GM18517 (cell line): ENCODE measurements at regions not wholly inside any gene's neighbourhood (a gene's known extent, or its start where the extent isn't known, plus 50 kb on each side); places are given as distances from the start of the nearest gene placed in this dataset.
"Not testable (repeated sequence)": the region's sequence is repeated elsewhere in the genome, so short reads cannot be mapped to it uniquely, and the experiment has no call there.

ENCODE experiments used
- ATAC-seq: cut with Tn5 transposase; IDR thresholded peaks from one replicate; pipeline ENCODE4 v1.9.1; 2021; ENCODE audit warnings: mild to moderate bottlenecking, moderate library complexity; ENCODE audit not compliant: unreplicated experiment

DNA sequence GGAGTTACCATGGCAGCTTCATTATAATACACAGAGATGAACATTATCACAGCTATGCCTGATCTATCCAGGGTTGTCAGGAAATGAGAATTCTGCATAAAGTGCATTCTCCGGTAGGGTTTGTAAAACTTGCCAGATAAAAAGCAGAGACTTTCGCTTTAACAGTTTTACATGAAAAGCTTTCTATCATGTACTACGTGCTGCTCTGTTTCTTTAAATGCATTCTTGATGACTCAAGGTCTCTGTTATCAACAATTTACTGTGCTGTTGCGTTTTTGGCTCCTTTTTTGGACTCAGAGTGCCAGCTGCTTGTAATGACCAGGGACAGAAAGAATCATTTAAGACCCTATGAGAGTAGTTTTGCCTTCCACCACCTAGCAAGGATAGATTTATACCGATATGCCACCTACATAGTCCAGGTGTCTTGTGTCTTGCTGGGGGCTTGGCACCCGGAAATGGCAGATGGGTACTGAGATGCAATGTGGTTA, 371.2 kb downstream of the BTG1 start:
- no peak for ATAC-seq

DNA sequence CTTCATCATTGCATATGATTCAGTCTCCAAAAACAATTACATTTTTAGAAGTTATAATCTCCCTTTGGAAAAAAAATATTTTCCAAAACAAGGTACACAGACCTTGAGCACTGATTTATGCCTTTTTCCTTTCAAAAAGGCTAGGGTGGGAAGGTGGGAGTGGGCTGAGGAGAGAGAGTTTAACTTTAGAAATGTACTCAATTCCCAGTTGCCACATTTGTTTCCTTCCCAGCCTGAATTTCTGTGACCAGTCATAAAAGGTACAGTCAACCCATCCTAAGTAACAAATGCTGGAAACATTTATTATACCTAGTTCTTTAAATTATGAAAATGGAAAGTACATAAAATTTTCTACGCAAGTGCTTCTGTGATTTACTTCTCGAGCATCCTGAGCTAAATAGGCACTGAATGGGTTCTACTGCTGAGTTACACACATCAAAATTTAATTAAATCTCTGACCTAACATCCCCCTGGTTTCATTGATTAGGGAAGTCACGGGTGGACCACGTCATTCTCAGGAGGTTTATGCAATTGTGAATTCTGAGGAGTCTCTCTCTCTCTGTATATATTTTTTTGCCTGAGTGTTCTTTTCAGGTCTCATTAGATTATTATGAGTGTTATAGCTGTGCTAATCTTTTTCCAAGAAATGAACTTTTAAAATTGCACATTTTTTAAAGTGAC, 371.8 kb downstream of the BTG1 start:
- no peak for ATAC-seq

DNA sequence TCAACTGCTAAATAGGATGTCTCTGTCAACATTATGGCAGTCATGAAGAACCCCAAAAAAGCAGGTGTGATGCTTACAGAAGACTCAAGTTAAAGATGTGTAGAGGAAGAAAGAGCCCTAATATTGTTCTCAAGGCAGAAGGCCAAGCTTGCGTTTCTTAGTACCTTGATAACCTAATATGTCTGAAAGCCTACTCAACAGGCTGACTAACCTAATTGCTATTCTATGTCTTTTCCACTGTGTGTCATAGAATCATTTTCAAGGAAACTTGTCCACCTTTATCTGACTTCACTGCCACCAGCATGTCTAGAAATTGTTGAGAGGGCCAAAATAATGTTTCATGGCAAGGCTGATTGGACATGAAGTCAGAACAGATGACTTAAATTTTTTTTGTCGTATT, 373.2 kb downstream of the BTG1 start:
- ATAC-seq: no peak

DNA sequence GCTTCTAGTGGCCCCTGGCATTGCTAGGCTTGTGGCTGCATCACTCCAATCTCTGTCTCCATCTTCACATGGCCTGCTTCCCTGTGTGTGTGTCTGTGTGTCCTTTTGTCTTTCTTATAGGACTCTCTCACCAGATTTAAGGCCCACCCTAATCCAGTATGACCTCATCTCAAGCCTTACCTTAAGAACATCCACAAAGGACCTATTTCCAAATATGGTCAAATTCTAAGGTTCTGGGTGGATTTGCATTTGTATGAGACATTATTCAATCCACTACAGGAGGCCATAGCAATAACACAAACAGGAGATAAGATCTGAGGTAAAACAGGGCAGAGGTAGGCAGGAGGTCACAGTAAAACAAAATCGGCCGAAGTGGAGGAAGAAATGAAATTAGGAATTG, 375.9 kb downstream of the BTG1 start:
- ATAC-seq: no peak

DNA sequence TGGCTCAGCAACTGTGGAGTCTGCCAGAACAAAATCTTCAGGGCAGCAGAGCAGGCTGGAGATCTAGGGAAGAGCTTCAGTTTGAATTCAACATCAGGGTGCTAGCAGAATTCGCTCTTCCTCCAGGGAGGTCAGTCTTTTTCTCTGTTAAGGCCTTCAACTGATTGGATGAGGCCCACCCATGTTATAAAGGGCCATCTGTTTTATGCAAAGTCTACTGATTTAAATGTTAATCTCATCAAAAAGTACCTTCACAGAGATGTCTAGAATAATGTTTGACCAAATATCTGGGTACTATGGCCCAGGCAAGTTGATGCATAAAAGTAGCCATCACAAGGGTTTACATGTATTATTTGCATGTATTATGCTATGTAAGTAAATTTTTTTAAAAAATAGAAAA, 378.4 kb downstream of the BTG1 start:
- no peak for ATAC-seq

DNA sequence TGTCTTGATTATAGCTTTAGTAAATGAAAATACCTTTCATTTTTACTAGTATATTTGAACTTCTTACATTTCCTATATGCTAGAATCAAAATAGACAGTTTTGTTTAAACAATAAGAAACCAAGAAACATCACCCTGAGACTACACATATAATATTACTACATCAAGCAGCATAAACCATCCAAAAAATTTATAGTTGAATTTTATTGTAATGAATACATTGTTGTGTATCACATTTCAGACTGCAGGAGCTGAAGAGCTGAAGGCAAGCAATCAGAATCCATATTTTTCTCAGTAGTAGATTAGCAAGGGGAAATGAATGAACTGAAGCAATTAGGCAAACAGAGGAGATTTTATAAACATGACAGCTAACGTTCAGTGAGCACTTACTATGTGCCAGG, 379.2 kb downstream of the BTG1 start:
- no peak for ATAC-seq

DNA sequence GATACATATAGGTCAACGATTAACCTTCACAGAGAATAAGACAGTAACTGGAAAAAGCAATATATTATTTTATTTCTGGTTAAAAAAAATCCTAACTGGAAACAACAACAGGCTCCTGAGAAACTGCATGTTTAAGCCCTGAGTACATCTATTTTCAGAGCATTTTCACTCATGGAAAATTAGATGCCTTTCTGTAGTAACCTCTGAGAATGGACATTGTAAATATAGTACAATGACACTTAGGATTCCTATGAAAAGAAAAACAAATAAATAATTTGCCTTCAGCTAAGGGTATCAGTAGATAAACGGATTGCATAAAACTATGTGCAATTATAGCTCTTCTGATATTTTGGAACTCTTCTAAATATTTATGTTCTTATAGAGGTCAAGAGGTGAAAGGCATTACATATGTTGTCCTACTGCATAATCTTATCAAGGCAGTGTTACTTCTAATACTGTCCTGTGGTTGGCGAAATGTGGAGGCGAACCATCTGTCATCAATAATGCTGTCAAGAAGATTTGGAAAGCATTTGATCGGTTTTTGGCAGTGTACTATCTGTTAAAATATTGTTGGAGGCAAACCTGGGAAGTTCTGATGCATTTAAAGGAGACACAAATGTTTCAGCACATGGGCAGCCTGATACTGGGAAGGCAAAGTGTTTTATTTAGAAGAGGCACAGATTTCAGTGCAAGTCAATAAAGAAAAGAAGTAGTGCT, 381.8 kb downstream of the BTG1 start:
- ATAC-seq: no peak

DNA sequence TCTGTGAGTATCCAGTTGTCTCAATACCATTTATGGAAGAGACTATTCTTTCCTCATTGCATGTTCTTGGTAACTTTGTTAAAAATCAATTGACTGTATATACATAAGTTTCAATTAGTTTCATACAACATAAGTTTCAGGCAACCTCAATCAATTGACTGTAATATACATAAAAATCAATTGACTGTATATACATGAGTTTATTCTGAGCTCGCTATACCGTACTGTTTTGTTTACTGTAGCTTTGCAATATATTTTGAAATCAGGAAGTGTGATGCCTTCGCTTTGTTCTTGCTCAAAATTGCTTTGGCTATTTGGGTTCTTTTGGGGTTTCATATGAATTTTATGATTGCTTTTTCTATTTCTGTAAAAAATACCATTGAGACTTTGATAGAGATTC, 392.0 kb downstream of the BTG1 start:
- ATAC-seq: no peak

DNA sequence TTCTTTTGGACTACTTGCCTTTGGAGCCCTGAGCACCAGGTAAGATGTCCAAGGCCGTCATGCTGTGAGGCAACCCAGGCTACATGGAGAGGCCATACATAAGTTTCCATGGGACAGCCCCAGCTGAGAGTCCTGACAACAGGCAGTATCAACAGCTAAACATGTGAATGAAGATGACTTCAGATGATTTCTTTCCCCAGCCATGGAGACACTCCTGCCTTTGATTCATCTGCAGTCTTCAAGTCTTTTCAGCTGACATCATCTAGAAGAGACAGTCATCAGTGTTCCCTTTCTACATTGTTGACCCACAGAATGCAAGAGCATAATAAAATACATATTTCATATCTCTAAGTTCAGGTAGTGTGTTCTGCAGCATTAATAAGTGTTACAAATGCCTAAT, 398.7 kb downstream of the BTG1 start:
- no peak for ATAC-seq

DNA sequence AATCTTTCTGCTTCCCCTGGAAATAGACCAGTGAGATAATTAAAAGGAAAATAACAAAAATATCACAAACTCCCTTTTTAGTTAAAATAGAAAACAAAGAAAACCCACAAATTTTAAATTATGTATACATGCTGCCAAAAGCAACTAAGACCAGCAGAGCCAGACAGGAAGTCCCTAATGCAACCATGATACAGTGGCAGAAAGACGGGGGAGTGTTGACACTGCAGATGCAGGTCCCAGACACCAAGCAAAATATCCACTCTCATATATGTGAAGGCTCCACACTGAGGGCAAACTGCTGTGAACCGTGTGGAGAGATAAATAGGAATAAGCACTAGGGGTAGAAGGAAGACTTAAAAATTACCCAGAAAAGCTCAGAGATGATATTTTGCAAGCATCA, 401.0 kb downstream of the BTG1 start:
- ATAC-seq: no peak

DNA sequence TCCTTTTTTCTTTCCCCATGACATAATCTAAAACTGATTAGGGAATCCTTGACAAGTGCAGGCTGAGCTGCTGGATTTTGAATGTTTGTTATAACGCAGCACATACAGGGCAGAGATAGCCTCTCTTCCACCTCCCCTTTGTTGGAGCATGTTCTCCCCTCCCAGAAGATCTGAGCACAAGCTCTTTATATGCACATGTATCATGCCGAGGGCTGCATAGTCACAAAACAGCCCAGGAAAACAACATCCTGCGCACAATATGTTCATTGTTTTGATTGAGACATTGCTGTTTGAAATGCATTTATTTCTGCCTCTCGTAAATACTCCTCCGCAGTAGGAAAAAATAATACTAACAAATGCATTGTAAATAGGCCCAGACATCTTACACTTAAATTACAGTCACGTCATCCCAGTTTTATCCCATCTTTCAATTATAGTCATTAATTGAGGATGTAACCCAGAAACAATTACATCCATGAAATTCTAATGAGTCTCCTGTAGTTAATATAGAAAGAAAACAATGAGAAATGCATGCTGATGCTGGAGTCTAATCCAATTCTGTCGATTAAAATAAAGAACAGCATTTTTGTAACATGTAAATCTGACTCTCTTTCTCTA, 401.8 kb downstream of the BTG1 start:
- ATAC-seq: no peak

DNA sequence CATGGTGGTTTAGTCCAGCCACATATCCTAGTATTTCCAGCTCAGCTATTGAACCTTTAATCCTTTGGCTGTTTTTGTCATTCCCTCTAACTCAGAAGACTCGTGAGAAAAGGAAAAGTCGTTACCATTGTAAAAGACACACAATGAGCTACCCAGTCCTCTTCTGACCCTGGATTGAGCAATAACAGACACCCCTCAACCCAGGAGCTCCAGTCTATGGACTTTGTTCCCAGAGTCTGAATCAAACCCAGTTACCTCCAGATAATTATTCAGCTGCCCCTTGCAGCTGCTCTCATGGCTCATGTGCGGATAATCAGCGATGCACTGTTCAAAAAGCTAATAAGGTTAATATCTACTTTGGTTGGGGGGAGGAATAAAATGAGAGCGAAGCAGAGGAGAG, 402.4 kb downstream of the BTG1 start:
- ATAC-seq: no peak

DNA sequence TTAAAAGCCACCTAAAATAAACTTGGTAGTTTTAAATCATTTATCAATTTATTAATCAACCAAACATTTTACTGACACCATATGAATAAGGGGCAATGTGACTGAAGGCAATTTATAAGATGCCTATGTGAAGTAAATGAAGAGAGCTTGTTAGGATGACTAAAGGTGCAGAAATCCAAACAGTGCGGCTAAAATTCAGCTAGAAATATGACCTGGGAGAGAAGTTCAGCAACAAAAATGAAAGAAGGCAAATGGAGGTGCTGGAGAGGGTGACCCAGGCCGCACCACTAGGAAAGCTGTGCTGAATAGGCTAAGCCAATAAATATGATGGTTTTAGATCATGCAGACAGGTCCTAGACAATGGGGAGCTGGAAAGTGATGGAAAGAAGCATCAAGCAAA, 403.7 kb downstream of the BTG1 start:
- no peak for ATAC-seq

DNA sequence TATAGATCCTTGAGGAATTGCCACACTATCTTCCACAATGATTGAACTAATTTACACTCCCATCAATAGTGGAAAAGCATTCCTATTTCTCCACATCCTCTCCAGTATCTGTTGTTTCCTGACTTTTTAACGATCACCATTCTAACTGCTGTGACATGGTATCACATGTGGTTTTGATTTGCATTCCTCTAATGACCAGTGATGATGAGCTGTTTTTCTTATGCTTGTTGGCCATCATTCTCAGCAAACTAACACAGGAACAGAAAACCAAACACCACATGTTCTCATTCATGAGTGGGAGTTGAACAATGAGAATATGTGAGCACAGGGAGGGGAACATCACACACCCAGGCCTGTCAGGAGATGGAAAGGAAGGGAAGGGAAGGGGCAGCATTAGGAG, 411.8 kb downstream of the BTG1 start:
- ATAC-seq: not testable (repeated sequence)

DNA sequence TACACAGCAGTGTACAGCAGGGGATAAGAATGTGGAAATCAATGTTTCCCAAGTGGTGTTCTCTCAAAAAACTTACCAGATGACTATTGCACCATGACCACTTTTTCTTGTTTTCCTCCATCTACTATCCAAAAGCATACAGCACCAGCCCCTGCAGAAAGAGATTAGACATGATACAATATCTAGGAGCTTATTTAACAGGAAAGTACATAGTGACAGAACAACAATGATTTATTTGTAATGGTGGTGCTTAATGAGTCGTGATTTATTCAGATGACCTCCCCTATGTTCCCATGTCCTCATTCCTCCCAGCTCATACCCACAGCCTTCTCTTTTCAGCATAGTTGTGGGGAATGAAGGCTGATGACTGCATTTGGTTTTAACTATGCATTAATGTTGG, 413.6 kb downstream of the BTG1 start:
- no peak for ATAC-seq

DNA sequence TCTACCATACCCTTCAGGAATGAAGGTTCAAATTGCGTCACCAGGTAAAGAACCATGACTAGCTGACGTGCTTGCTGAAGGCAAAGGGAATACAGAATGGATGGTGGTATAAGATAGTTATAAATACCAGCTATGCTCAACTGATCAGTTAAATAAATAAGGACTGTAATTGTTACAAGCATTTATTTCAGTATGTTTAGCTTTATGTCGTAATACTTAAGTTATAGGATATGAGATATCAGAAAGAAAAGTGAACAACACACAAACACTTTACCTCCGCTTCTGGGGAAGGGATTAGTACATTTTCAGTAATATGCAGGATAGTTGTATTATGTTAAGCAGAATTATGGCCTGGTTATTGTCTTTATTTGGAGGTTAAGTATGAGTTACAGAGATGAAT, 416.1 kb downstream of the BTG1 start:
- ATAC-seq: no peak

DNA sequence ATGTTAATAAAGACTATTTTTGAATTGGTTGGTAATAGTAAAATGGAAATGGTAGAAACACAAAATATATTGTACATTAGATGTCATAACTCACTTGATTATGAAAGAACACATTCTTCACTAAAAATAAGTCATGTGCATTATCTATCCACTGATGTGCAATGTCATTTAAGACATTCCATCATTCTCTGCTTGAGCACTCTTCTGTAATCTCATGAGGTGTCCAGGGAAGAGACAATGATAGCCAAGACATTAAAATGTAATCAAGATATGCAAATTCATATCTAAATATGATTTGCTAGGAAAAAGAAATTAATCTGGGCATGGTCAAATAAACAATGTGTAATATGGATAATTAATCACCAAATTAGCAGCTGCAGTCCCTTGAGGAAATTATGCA, 422.5 kb downstream of the BTG1 start:
- no peak for ATAC-seq

DNA sequence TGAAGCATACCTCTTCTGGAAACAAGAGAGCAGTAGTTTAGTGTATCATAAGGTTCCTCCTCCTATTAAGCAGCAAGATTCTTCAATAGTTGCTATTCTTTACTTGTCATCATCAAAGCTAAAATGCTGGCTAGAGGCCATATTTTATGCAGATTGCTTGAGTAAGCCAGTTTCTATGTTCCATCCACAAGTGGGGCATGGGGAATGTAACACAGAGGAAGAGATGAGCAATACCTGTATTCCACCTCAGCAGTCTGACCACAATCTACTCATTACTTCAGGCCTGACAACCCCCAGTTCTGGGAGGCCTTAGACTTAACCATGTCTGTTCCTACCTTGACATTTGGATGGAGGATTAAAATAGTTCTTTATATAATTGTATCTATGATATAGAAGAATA, 423.6 kb downstream of the BTG1 start:
- no peak for ATAC-seq

DNA sequence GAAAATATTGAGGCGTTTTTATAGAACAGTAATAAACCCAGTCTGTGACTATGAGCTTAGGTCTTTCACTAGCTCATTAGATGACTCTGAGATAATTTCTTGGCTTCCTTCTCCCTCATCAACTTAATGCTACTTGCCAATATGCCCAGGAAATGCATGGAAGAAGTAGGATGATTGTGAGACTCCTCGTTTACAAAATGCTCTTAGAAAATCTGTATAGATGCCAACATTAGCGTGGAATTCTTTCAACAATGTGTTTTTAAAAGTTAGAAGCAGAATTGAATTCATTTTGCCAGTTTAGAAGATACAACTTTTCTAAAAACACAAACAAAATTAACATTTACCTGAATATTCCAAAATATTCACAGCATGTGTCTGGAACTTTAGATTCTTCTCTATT, 424.6 kb downstream of the BTG1 start:
- ATAC-seq: no peak

DNA sequence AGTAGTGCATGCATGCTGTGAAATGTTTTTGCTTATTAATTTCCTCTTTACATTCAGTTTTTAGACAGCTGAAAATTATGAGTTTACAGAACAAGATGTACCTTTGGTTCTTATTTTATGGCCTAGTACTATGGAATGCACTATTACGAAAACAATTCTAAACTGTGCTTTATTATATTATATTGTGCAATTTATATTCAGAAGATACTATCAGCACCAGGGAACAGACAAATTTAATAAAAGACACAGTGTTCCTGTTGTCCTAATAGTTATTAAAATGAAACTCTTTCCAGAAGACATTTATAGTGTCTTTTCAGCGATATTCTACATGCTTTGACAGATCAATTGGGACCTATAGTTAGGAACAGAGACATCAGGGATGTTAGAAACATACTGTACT, 427.3 kb downstream of the BTG1 start:
- no peak for ATAC-seq

DNA sequence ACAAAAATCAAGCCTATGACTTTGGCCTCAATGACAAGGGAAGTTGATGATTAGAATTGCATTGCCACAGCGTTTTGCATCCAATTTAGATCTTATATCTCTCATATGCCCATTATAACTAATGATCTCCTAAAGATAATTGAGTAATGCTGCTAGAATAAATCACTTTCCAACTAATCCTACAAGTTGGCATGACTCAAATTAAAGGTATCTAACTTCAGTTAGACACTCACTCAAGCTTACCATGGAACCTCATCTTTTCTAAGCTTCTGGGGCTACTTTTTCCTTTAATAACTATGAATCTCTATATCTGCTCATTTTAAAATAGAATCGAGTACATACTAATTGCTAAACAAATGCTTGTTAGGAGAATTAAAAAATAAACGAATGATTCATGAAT, 427.8 kb downstream of the BTG1 start:
- no peak for ATAC-seq

DNA sequence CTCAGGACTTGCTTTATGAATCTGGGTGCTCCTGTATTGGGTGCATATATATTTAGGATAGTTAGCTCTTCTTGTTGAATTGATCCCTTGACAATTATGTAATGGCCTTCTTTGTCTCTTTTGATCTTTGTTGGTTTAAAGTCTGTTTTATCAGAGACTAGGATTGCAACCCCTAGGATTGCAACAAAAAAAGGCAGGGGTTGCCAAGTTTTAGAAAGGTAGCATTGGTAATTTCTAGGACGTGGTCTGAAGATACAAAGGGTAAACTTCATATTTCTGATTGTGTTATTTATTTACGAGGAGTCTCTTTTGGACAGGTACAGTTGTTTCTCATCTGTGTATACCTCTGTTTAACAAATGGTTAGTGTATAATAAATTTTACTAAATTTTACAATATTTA, 433.7 kb downstream of the BTG1 start:
- ATAC-seq: not testable (repeated sequence)
